Mesenchymal stem cell (in vitro differentiated cells and primary cell): ENCODE measurements at regions not wholly inside any gene's neighbourhood (a gene's known extent, or its start where the extent isn't known, plus 50 kb on each side); places are given as distances from the start of the nearest gene placed in this dataset.
A peak's percentile ranks its signal among the peaks of the same experiment; 100 is the strongest.

Experiments
- DNase-seq: peaks from one replicate; pipeline ENCODE4 v3.0.0-alpha.2; 2013
- H2AFZ ChIP-seq: one replicate; pipeline ENCODE4 v1.6.1; 2013; ENCODE audit warnings: low read depth, mild to moderate bottlenecking, control low read depth, inconsistent platforms, low read length, moderate library complexity
- H2AK5ac ChIP-seq: 2 replicates; pipeline ENCODE4 v1.6.1; 2013; ENCODE audit warnings: low read length, moderate library complexity, mild to moderate bottlenecking, inconsistent platforms; ENCODE audit not compliant: severe bottlenecking
- H2BK120ac ChIP-seq: one replicate; pipeline ENCODE4 v1.6.1; 2013; ENCODE audit warnings: low read depth, mild to moderate bottlenecking, inconsistent platforms, low read length, moderate library complexity
- H2BK12ac ChIP-seq, 2 experiments: one replicate each; pipeline ENCODE4 v1.6.1; 2013; ENCODE audit warnings: inconsistent platforms in 2 of 2, low read length in 2 of 2, mild to moderate bottlenecking in 2 of 2, moderate library complexity in 2 of 2, control low read depth in 1 of 2
- H2BK15ac ChIP-seq: one replicate; pipeline ENCODE4 v1.6.1; 2013; ENCODE audit warnings: mild to moderate bottlenecking, low read depth, inconsistent platforms; ENCODE audit not compliant: poor library complexity, severe bottlenecking
- H2BK5ac ChIP-seq: 2 replicates; pipeline ENCODE4 v1.6.1; 2013; ENCODE audit warnings: low read depth, mild to moderate bottlenecking, low read length, control low read depth, inconsistent platforms; ENCODE audit not compliant: poor library complexity, severe bottlenecking
- H3K14ac ChIP-seq, 2 experiments: one replicate each; pipeline ENCODE4 v1.6.1; 2013; ENCODE audit warnings: inconsistent platforms in 2 of 2, low read length in 2 of 2, control low read depth in 1 of 2, mild to moderate bottlenecking in 1 of 2, moderate library complexity in 1 of 2
- H3K18ac ChIP-seq, 2 experiments: one replicate each; pipeline ENCODE4 v1.6.1; 2013; ENCODE audit warnings: inconsistent platforms in 2 of 2, low read length in 2 of 2, control low read depth in 1 of 2, low read depth in 1 of 2, mild to moderate bottlenecking in 1 of 2
- H3K23ac ChIP-seq, 2 experiments: one replicate each; pipeline ENCODE4 v1.6.1; 2013; ENCODE audit warnings: inconsistent platforms in 2 of 2, low read length in 2 of 2, mild to moderate bottlenecking in 2 of 2, moderate library complexity in 2 of 2, control low read depth in 1 of 2
- H3K27ac ChIP-seq: 2 replicates; pipeline ENCODE4 v1.5.1; 2013; ENCODE audit warnings: mild to moderate bottlenecking, moderate library complexity, low read length, control low read depth, inconsistent platforms; ENCODE audit not compliant: poor library complexity, severe bottlenecking
- H3K27me3 ChIP-seq, 2 experiments: 2 replicates each; pipeline versions ENCODE4 v1.6.1 to v1.7.0; 2013; ENCODE audit warnings: low read length in 2 of 2, mild to moderate bottlenecking in 2 of 2, moderate library complexity in 2 of 2, control low read depth in 1 of 2, inconsistent platforms in 1 of 2; ENCODE audit not compliant: control insufficient read depth in 1 of 2, insufficient read depth in 1 of 2
- H3K36me3 ChIP-seq, 2 experiments: 2 replicates each; pipeline versions ENCODE4 v1.6.1 to v1.7.0; 2013; ENCODE audit warnings: low read length in 2 of 2, control low read depth in 1 of 2, inconsistent platforms in 1 of 2, low read depth in 1 of 2, mild to moderate bottlenecking in 1 of 2; ENCODE audit not compliant: insufficient read depth in 2 of 2, control insufficient read depth in 1 of 2
- H3K4ac ChIP-seq, 2 experiments: one replicate each; pipeline ENCODE4 v1.6.1; 2013; ENCODE audit warnings: inconsistent platforms in 2 of 2, low read length in 2 of 2, mild to moderate bottlenecking in 2 of 2, moderate library complexity in 2 of 2, control low read depth in 1 of 2, low read depth in 1 of 2
- H3K4me1 ChIP-seq: 2 replicates; pipeline ENCODE4 v1.6.1; 2013; ENCODE audit warnings: low read depth, low read length, control low read depth; ENCODE audit not compliant: control insufficient read depth, insufficient read depth
- H3K4me2 ChIP-seq: 2 replicates; pipeline ENCODE4 v1.6.1; 2013; ENCODE audit warnings: low read length, mild to moderate bottlenecking, inconsistent platforms; ENCODE audit not compliant: poor library complexity, severe bottlenecking
- H3K4me3 ChIP-seq, 2 experiments: 2 replicates each; pipeline versions ENCODE4 v1.5.1 to v1.7.0; 2013; ENCODE audit warnings: low read length in 2 of 2, mild to moderate bottlenecking in 2 of 2, control low read depth in 1 of 2, low read depth in 1 of 2; ENCODE audit not compliant: insufficient read depth in 1 of 2
- H3K79me1 ChIP-seq: replicated peaks from 2 replicates; pipeline ENCODE4 v1.6.1; 2013; ENCODE audit warnings: mild to moderate bottlenecking, control low read depth, low read length, inconsistent platforms; ENCODE audit not compliant: poor library complexity, severe bottlenecking
- H3K9ac ChIP-seq: 2 replicates; pipeline ENCODE4 v1.7.0; 2013; ENCODE audit warnings: mild to moderate bottlenecking, low read length, moderate library complexity
- H3K9me3 ChIP-seq: 2 replicates; pipeline ENCODE4 v1.7.0; 2013; ENCODE audit warnings: mild to moderate bottlenecking, low read length; ENCODE audit not compliant: control insufficient read depth
- H4K8ac ChIP-seq: one replicate; pipeline ENCODE4 v1.6.1; 2013; ENCODE audit warnings: inconsistent platforms, mild to moderate bottlenecking, low read length, moderate library complexity
- H4K91ac ChIP-seq: one replicate; pipeline ENCODE4 v1.6.1; 2013; ENCODE audit warnings: mild to moderate bottlenecking, low read length, inconsistent platforms
- WGBS: methylation state at CpG from one replicate; pipeline ENCODE4 v1.1.7; 2013; ENCODE audit warnings: mixed read lengths; 5-methylcytosine and 5-hydroxymethylcytosine counted together

DNA sequence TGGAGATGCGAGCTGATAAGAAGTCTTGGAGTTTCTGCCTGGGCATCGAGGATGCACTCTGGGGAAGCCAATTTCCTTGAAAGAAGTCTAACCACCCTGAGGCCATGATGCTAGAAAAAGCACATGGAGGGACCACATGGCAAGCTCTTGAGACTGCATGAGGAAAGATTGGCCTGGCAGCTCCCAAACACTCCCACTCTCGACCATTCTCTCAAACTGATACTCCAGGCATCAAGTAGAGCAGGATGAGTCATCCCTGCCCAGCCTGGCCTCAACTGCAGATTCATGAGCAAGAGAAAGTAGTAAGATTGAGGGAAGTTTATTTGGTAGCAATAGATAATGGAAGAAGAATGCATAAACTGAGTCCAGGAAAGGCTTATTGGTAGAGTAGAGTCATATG lies 194.3 kb downstream of the KIF18A start:
- H3K4ac ChIP-seq: no peak overlapping the region
- H4K8ac ChIP-seq: peak overlapping the region; percentile 45
- 65% methylated on average over 3 of the region's 3 CpGs for WGBS
- no peak overlapping the region for H2AFZ ChIP-seq
- no peak overlapping the region for H3K23ac ChIP-seq
- DNase-seq: peak; percentile 70
- H2AK5ac ChIP-seq: no peak overlapping the region
- no peaks in the 10 kb centered on the region for H3K36me3 ChIP-seq
- no peak overlapping the region for H3K9ac ChIP-seq
- no peak overlapping the region for H2BK12ac ChIP-seq
- H4K91ac ChIP-seq: no peak overlapping the region
- H3K4me3 ChIP-seq: no peak overlapping the region
- no peaks in the 10 kb centered on the region for H3K9me3 ChIP-seq
- H3K27me3 ChIP-seq: no peaks in the 10 kb centered on the region
- no peak overlapping the region for H3K14ac ChIP-seq
- no peak overlapping the region for H3K18ac ChIP-seq
- peaks cover 5% of the 10 kb centered on the region for H3K4me1 ChIP-seq
- H3K4me2 ChIP-seq: no peak overlapping the region
- no peak overlapping the region for H2BK15ac ChIP-seq
- no peak overlapping the region for H2BK120ac ChIP-seq
- no peak overlapping the region for H3K27ac ChIP-seq
- H2BK5ac ChIP-seq: no peak overlapping the region
- H3K79me1 ChIP-seq: no peaks in the 10 kb centered on the region

DNA sequence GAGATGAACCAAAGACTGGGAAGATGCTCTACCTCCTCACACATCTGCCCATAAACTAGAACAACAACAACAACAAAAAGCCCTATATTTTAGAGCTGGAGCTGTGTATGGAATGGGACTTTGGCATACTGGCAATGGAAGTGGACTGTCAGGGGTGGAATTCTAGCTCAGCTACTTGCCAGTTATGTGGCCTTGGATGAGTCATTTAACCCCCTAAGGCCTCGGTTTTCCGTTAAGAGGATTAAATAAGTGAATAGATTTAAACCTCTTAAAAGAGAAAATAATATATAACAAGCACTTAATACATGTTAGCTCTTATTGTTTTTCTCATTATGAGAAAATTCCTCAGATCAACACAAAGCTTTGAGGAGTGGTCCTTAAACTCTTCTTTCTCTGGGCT lies 195.0 kb downstream of the KIF18A start:
- Histone ChIP-seq H3K27ac (peak overlapping the region; percentile 19), H3K4me3 (no peak overlapping the region), H2BK15ac (no peak overlapping the region), H3K14ac (no peak overlapping the region), H4K8ac (no peak overlapping the region), H2BK5ac (no peak overlapping the region), H2BK12ac (no peak overlapping the region), H3K23ac (no peak overlapping the region), H3K9ac (no peak overlapping the region), H3K36me3 (no peaks in the 10 kb centered on the region), H3K4ac (no peak overlapping the region), H3K4me1 (peaks cover 7% of the 10 kb centered on the region), H3K27me3 (no peaks in the 10 kb centered on the region), H3K4me2 (no peak overlapping the region), H3K9me3 (no peaks in the 10 kb centered on the region), H4K91ac (no peak overlapping the region), H3K79me1 (no peaks in the 10 kb centered on the region), H2AFZ (no peak overlapping the region), H3K18ac (no peak overlapping the region), H2AK5ac (no peak overlapping the region), H2BK120ac (no peak overlapping the region)
- no CpG with 5 or more reads among the region's 2 CpGs for WGBS
- DNase-seq: peak; percentile 62

DNA sequence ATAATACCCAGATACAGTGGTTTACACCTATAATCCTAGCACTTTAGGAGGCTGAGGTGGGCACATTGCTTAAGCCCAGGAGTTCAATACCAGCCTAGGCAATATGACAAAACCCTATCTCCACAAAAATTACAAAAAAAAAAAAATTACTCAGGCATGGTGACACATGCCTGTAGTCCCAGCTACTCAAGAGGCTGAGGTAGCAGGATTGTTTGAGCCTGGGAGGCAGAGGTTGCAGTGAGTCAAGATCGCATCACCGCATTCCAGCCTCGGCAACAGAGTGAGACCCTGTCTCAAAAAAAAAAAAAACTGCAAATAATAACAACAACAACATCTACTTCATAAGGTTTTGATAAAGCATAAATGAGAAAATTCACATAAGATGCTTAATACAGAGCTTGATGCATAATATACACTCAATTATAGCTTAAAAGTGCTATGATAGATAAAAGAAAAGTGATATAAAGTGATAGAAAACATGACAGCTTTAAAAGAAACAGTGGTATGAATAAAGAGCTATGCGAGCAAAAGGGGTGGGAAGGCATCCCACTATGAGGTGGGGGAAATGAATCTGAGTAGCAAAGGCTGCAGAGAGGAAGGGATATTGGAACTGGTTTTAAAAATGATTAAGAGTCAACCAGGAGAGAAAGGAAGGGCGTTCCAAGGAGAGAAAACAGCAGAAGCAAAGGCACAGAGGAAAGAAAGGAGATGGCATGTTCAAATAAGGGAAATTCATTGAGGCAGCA lies 197.6 kb downstream of the KIF18A start:
- Histone ChIP-seq H3K4ac (peak overlapping the region in 1 of 2 experiments; percentile 26), H3K4me1 (peaks cover 7% of the 10 kb centered on the region), H3K23ac (no peak overlapping the region), H2AFZ (no peak overlapping the region), H2BK15ac (no peak overlapping the region), H4K8ac (peak overlapping the region; percentile 27), H3K4me2 (no peak overlapping the region), H3K36me3 (no peaks in the 10 kb centered on the region), H3K27ac (peak overlapping the region; percentile 26), H2BK12ac (peak overlapping the region; percentile 42 to 84), H2BK120ac (no peak overlapping the region), H3K18ac (peak overlapping the region in 1 of 2 experiments; percentile 59), H3K79me1 (no peaks in the 10 kb centered on the region), H2BK5ac (no peak overlapping the region), H3K4me3 (no peak overlapping the region), H2AK5ac (peak overlapping the region; percentile 76), H3K9ac (peak overlapping the region; percentile 51), H3K27me3 (no peaks in the 10 kb centered on the region), H4K91ac (no peak overlapping the region), H3K9me3 (no peaks in the 10 kb centered on the region), H3K14ac (no peak overlapping the region)
- DNase-seq: peak; percentile 84
- 27% methylated on average over 2 of the region's 5 CpGs for WGBS

GRCh38 chr11:27909386-27909785 lies 198.6 kb downstream of the KIF18A start:
- H4K91ac ChIP-seq: no peak overlapping the region
- no peak overlapping the region for H2AFZ ChIP-seq
- H2BK15ac ChIP-seq: no peak overlapping the region
- no peaks in the 10 kb centered on the region for H3K27me3 ChIP-seq
- no peak overlapping the region for H3K23ac ChIP-seq
- H3K79me1 ChIP-seq: no peaks in the 10 kb centered on the region
- 80% methylated on average over 2 of the region's 2 CpGs for WGBS
- peak overlapping the region in 1 of 2 experiments; percentile 18 for H2BK12ac ChIP-seq
- no peaks in the 10 kb centered on the region for H3K36me3 ChIP-seq
- H3K4ac ChIP-seq: peak overlapping the region in 1 of 2 experiments; percentile 56
- no peak overlapping the region for H3K4me2 ChIP-seq
- no peak overlapping the region for H3K4me3 ChIP-seq
- no peak overlapping the region for H3K18ac ChIP-seq
- H2AK5ac ChIP-seq: peak overlapping the region; percentile 87
- H4K8ac ChIP-seq: peak overlapping the region; percentile 61
- H3K9me3 ChIP-seq: no peaks in the 10 kb centered on the region
- no peak overlapping the region for H3K27ac ChIP-seq
- no peak overlapping the region for H3K14ac ChIP-seq
- no peak for DNase-seq
- H2BK5ac ChIP-seq: no peak overlapping the region
- no peak overlapping the region for H3K9ac ChIP-seq
- H3K4me1 ChIP-seq: peaks cover 9% of the 10 kb centered on the region
- H2BK120ac ChIP-seq: no peak overlapping the region
